K562 (cell line): ENCODE measurements at regions not wholly inside any gene's neighbourhood (a gene's known extent, or its start where the extent isn't known, plus 50 kb on each side); places are given as distances from the start of the nearest gene placed in this dataset.

Source experiments
- ATAC-seq: fragments of 200-7000 bp; cut with Tn5 transposase; 3 replicates; pipeline ENCODE4 v1.9.1; 2020; ENCODE audit warnings: moderate library complexity
- BruUV-seq: library from RNA; stranded (reverse); fragments of 400-500 nt; replicated peaks from 2 replicates; lab custom pipeline; 2021; lab: Mats Ljungman, UMichigan
- CTCF ChIA-PET: fragments of 300-600 bp; formaldehyde crosslinking; extraction: SDS; loops from one replicate; lab custom pipeline; 2021; ENCODE audit warnings: low intra/inter-chr PET ratio; lab: Yijun Ruan, JAX
- POLR2A ChIA-PET: fragments of 300-600, 350-650 bp; sonication (Branson Sonifier 250); formaldehyde crosslinking; extraction: SDS; loops from one replicate; lab custom pipeline; 2021; ENCODE audit warnings: antibody characterized with exemption, inconsistent platforms; lab: Yijun Ruan, JAX
- DNase-seq, 4 experiments: peaks; one replicate each; pipeline versions ENCODE4 v3.0.0 to v3.0.0-alpha.2; 2011 to 2018; ENCODE audit warnings: low spot score in 3 of 4, mixed read lengths in 3 of 4; ENCODE audit errors: extremely low read depth in 1 of 4
- FAIRE-seq: peaks from 2 replicates; lab custom pipeline; 2011; peaks lifted over from hg19 to GRCh38; lab: Jason Lieb, UNC
- H2AFZ ChIP-seq: 2 replicates; pipeline ENCODE4 v1.6.0; 2011; ENCODE audit warnings: low read depth, low read length, control low read depth, inconsistent platforms
- H3K27ac ChIP-seq: fragments of 200-600 bp; 3 replicates; pipeline ENCODE4 v1.8.0; 2011; ENCODE audit warnings: low read depth, mild to moderate bottlenecking, control low read depth, inconsistent platforms, low read length, moderate library complexity, mixed read lengths; ENCODE audit errors: extremely low read depth
- H3K27me3 ChIP-seq, 2 experiments: fragments of 300-600 bp in 1 of 2; 2 replicates in 1 of 2; 3 replicates in 1 of 2; pipeline versions ENCODE4 v1.6.0 to v1.8.0; 2011; ENCODE audit warnings: inconsistent platforms in 2 of 2, low read length in 2 of 2, mild to moderate bottlenecking in 1 of 2, mixed read lengths in 1 of 2, moderate library complexity in 1 of 2; ENCODE audit not compliant: control insufficient read depth in 2 of 2, insufficient read depth in 2 of 2
- H3K36me3 ChIP-seq: fragments of 300-600 bp; 3 replicates; pipeline ENCODE4 v1.8.0; 2011; ENCODE audit warnings: mild to moderate bottlenecking, low read length, inconsistent platforms; ENCODE audit not compliant: control insufficient read depth, insufficient read depth
- H3K4me1 ChIP-seq, 2 experiments: fragments of 200-600 bp in 1 of 2; replicated peaks in 1 of 2; 2 replicates in 1 of 2; 3 replicates in 1 of 2; pipeline versions ENCODE4 v1.5.1 to v1.8.0; 2011; ENCODE audit warnings: inconsistent platforms in 2 of 2, low read length in 2 of 2, mild to moderate bottlenecking in 1 of 2, mixed read lengths in 1 of 2, moderate library complexity in 1 of 2; ENCODE audit not compliant: control insufficient read depth in 2 of 2, insufficient read depth in 2 of 2
- H3K4me2 ChIP-seq: 2 replicates; pipeline ENCODE4 v1.6.1; 2011; ENCODE audit warnings: low read length, control low read depth, inconsistent platforms, mixed read lengths; ENCODE audit not compliant: insufficient read depth
- H3K4me3 ChIP-seq: fragments of 200-600 bp; sonication (generic), shearing (Covaris generic); 2 replicates; pipeline ENCODE4 v1.5.1; 2016; ENCODE audit warnings: control low read depth, inconsistent platforms
- H3K79me2 ChIP-seq: fragments of 200-600 bp; 3 replicates; pipeline ENCODE4 v1.8.0; 2011; ENCODE audit warnings: low read length, inconsistent platforms; ENCODE audit not compliant: control insufficient read depth, insufficient read depth
- H3K9ac ChIP-seq, 2 experiments: 2 replicates each; pipeline versions ENCODE4 v1.6.0 to v1.6.1; 2011; ENCODE audit warnings: low read depth in 2 of 2, low read length in 2 of 2, control low read depth in 1 of 2, inconsistent platforms in 1 of 2, mild to moderate bottlenecking in 1 of 2, mixed read lengths in 1 of 2; ENCODE audit not compliant: insufficient read depth in 1 of 2
- H3K9me1 ChIP-seq: one replicate; pipeline ENCODE4 v1.6.0; 2011; ENCODE audit warnings: inconsistent platforms, mild to moderate bottlenecking, low read length, moderate library complexity; ENCODE audit not compliant: control insufficient read depth, insufficient read depth
- H3K9me3 ChIP-seq: replicated peaks from 2 replicates; pipeline ENCODE4 v1.5.1; 2011; ENCODE audit warnings: low read depth, low read length, inconsistent platforms; ENCODE audit not compliant: control insufficient read depth, insufficient read depth
- H4K20me1 ChIP-seq: replicated peaks from 2 replicates; pipeline ENCODE4 v1.6.1; 2011; ENCODE audit warnings: low read length, inconsistent platforms, mixed read lengths; ENCODE audit not compliant: control insufficient read depth, insufficient read depth
- REST ChIP-seq, 2 experiments: fragments of 450-650 bp; formaldehyde crosslinking in 1 of 2; IDR thresholded peaks; 2 replicates each; pipeline versions ENCODE4 v1.4.0 to v1.6.1; 2014 to 2020; ENCODE audit warnings: mild to moderate bottlenecking in 2 of 2, borderline replicate concordance in 1 of 2, low read depth in 1 of 2
- ZNF511 ChIP-seq: sonication (generic); formaldehyde crosslinking; IDR thresholded peaks from 2 replicates; pipeline ENCODE4 v1.8.0; 2022; ENCODE audit warnings: mild to moderate bottlenecking, missing genetic modification reagents
- WGBS: fragments of 100-300 bp; shearing (Covaris generic); methylation state at CpG from one replicate; pipeline ENCODE4 v1.1.6; 2016; ENCODE audit warnings: low coverage, mixed read lengths; ENCODE audit not compliant: insufficient coverage; ENCODE audit errors: missing lambda C conversion rate; 5-methylcytosine and 5-hydroxymethylcytosine counted together
- in situ Hi-C: fragments of 300-500 bp; cut with MboI; formaldehyde crosslinking; loops from 4 replicates; pipeline ENCODE4 v1.15.0; 2018; ENCODE audit warnings: inconsistent platforms, mixed read lengths
- intact Hi-C: fragments of 100-400 bp; cut with micrococcal nuclease; formaldehyde crosslinking; loops from 2 replicates; pipeline ENCODE4 v1.14.2; 2022

GRCh38 chr6:126625019-126625418, 285.1 kb downstream of the CENPW start:
- POLR2A ChIA-PET, result no interaction called here
- peak; percentile 65 for TF ChIP-seq REST (IDR thresholded peaks at IDR 0.05; ENCODE audit: borderline replicate concordance)
- TF ChIP-seq REST (CRISPR knock-in tag; IDR thresholded peaks at IDR 0.05; ENCODE audit: low read depth), result no peak
- no peak for TF ChIP-seq ZNF511
- TF ChIP-seq, all 486 proteins: peak for 1
- in situ Hi-C loops, result no loop called here

More at GRCh38 chr6:126625019-126625418, 285.1 kb downstream of the CENPW start:
- 0% methylated on average over 2 of the region's 2 CpGs for whole genome bisulfite sequencing
- CTCF ChIA-PET, result no interaction called here
- Histone ChIP-seq H3K4me3 (no peak overlapping the region), H3K79me2 (no peaks in the 10 kb centered on the region), H3K9me3 (no peaks in the 10 kb centered on the region; the same call in 1 of the 2 replicates), H3K9ac (no peak overlapping the region), H3K36me3 (no peaks in the 10 kb centered on the region), H3K4me1 (no peaks in the 10 kb centered on the region), H3K4me2 (no peak overlapping the region), H2AFZ (no peak overlapping the region), H4K20me1 (no peaks in the 10 kb centered on the region), H3K27me3 (no peaks in the 10 kb centered on the region), H3K27ac (no peak overlapping the region), H3K9me1 (no peaks in the 10 kb centered on the region)
- ATAC-seq (no peak), FAIRE-seq (no peak), DNase-seq (no peak)
- BruUV-seq, result no TSS peak
- intact Hi-C loops, result no loop called here
